Right renal pelvis (tissue), 4 donors: ENCODE measurements at regions not wholly inside any gene's neighbourhood (a gene's known extent, or its start where the extent isn't known, plus 50 kb on each side); places are given as distances from the start of the nearest gene placed in this dataset.

Experiments used
- DNase-seq, 4 donors: peaks; one replicate each; pipeline ENCODE4 v3.0.0-alpha.2; 2013; ENCODE audit warnings: low read depth in 4 of 4, low spot score in 3 of 4, missing footprints in 1 of 4

GRCh38 chr4:75126058-75126457, 193.1 kb downstream of the PARM1 start:
- no peak for DNase-seq

- no peak for DNase-seq
These were observed 189.6 kb downstream of the PARM1 start for GRCh38 chr4:75122424-75123014.

- DNase-seq: no peak
These were observed 185.8 kb downstream of the PARM1 start for GRCh38 chr4:75118739-75119138.

GRCh38 chr4:75110061-75110460, 177.1 kb downstream of the PARM1 start:
- DNase-seq: no peak

- DNase-seq: peak in 2 of 4 donors; percentile 6 to 19
These were observed 175.1 kb downstream of the PARM1 start for GRCh38 chr4:75107755-75108612.

GRCh38 chr4:75102787-75103085, 169.8 kb downstream of the PARM1 start:
- no peak for DNase-seq

- DNase-seq: no peak
These were observed 169.2 kb downstream of the PARM1 start for GRCh38 chr4:75101906-75102786.
